Stimulated activated CD4-positive, alpha-beta T cell treated with anti-CD3 and anti-CD28 coated beads, TNF-alpha, amount 100 ng/mL, for 48 hours (primary cell): ENCODE measurements at regions not wholly inside any gene's neighbourhood (a gene's known extent, or its start where the extent isn't known, plus 50 kb on each side); places are given as distances from the start of the nearest gene placed in this dataset.

Experiments
- DNase-seq, 3 donors: peaks; one replicate each; pipeline ENCODE4 v3.0.0-alpha.2; 2020; ENCODE audit warnings: low read depth in 3 of 3

DNA sequence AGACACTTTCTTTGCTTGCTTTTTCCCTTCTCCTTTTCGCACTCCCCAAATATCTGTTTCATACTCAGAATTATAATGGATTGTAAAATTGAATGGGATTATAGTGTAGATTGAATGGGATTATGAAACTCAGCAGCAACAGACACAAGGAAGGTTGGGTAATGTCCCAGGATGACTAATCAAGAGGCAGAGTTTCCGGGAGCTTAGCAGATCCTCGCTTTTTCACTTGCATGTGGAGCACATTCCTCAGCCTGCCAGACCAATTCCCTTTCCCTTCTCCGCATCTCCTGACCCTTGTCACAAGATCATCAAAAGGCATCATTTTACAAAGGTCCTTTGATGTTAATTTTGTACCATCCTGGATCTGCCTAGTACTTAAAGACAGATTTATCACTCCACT lies 55.1 kb upstream of the SLC1A1 start:
- no peak for DNase-seq

GRCh38 chr9:4433379-4433778 lies 56.9 kb upstream of the SLC1A1 start:
- DNase-seq, result no peak

DNA sequence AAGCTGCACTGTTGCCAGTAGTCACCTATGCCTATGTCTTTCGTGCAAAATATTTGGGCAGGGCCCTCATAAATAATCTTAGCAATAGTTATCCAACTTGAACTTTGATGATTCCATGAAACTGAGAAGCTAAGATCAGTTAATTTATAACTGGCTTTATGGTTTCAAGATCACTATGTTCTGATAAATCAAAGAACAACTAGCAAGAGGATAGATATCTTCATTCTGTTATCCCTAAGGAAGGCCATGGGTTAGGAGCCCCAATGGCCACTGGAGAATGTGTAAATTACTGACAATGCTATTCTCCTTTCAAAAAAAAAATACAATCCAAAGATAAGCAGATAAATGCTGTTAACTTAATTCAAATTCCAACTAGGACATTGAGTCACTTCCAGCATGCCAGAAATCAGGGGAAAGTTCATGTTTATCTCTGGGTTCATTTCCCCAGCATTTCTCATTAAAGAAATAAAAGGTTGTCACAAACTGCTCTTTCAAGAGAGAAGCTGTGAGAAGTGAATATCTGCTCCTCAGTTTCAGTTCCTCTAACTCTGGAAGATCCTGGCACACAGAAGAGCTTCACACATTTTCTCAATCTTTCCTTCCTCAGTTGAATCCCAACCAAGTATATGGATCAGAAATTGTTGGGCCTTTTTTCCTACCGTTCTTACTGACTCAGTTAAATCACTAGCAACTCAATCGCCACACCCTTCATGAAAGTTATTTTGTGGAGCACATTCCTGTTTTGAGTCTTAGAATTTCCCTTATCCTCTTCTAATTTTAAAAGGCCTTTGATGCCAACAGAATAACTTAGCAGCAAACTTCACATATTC lies 59.6 kb upstream of the SLC1A1 start:
- no peak for DNase-seq

GRCh38 chr9:4425319-4426045 lies 64.8 kb upstream of the SLC1A1 start:
- DNase-seq, result no peak

GRCh38 chr9:4424891-4425290 lies 65.4 kb upstream of the SLC1A1 start:
- no peak for DNase-seq

DNA sequence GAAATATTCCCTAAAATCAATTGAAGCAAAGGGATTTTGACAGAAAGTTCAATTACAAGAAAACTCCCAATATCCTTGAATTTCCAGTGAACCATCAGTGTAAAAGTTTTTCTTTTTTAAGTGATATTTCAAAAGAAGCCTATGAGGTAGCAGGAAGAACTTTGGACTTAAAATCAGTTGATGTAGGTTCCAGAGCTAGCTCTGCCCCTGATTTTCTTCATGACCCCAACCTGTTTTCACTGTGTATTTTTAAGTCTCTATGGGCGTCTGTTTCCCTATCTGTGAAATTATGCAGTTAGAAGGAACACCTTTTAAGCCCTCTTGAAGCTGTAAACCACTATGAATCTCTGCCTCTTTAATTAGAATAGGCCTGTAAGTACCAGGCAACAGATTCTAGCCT lies 66.2 kb upstream of the SLC1A1 start:
- no peak for DNase-seq

- no peak for DNase-seq
Measured at GRCh38 chr9:4423207-4423610, 67.1 kb upstream of the SLC1A1 start.

DNA sequence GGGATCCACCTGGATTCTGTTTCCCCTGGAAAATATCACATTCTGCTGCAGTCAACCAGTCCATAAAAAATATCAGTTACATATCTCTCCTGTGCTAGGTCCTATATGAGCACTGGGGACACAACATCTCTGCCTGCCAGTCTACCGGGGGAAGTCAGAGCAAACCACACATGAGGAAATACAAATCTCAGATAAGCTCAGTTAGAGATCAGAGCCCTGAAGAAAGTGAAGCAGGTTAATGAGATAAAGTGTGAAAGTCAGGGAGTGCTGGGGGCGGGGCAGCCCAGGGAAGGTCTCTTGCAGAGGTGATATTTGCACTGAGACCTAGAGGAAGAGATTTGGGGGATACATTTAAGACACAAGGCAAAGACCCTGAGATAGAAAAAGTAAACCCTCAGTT lies 67.8 kb upstream of the SLC1A1 start:
- DNase-seq, result no peak

GRCh38 chr9:4421847-4422246 lies 68.4 kb upstream of the SLC1A1 start:
- DNase-seq, result no peak

- DNase-seq, result no peak
Measured at GRCh38 chr9:4420351-4420750, 69.9 kb upstream of the SLC1A1 start.

GRCh38 chr9:4417578-4418325 lies 72.5 kb upstream of the SLC1A1 start:
- no peak for DNase-seq

DNA sequence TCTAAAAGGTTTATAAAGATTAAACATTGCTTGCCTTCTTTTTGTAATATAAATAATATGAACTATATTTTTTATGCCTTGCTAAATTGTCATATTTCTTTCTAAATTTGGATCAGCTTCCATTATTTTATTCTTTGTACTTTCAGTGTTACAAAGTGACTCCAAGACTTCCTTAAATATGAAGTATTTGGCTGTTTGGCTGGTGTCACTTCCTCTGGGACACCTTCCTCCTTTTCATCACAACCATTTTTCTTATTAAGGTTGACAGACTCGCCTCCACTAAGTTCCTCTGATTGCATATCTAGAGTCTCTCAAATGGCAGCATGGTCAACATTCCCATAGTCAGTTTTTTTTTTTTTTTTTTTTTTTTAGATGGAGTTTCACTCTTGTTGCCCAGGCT lies 73.8 kb upstream of the SLC1A1 start:
- no peak for DNase-seq

- DNase-seq, result no peak
Measured at GRCh38 chr9:4415281-4415680, 75.0 kb upstream of the SLC1A1 start.

- DNase-seq, result no peak
Measured at GRCh38 chr9:4413856-4414255, 76.4 kb upstream of the SLC1A1 start.

DNA sequence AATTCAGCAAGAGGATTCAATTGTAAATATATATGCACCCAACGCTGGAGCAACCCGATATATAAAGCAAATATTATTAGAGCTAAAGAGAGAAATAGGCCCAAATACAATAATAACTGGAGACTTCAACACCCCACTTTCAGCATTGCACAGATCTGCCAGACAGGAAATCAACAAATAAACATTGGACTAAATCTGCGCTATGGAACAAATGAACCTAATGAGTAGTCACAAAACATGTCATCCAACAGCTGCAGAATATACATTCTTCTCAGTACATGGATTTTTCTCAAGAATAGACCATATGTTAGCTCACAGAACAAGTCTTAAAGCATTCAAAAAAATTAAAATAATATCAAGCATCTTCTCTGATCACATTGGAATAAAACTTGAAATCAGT lies 86.1 kb upstream of the SLC1A1 start:
- no peak for DNase-seq

DNA sequence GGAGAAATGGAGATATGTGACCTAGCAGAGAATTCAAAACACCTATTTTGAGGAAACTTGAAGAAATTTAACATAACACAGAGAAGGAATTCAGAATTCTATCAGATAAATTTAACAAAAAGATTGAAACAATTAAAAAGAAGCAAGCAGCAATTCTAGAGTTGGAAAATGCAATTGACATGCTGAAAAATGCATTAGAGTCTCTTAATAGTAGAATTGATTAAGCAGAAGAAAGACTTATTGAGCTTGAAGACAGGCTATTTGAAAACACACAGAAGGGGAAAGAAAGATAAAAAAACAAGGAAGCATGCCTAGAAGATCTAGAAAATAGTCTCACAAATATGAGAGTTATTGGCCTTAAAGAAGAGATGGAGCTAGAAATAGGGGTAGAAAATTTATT lies 87.8 kb upstream of the SLC1A1 start:
- no peak for DNase-seq

GRCh38 chr9:4400731-4401130 lies 89.5 kb upstream of the SLC1A1 start:
- DNase-seq, result no peak

DNA sequence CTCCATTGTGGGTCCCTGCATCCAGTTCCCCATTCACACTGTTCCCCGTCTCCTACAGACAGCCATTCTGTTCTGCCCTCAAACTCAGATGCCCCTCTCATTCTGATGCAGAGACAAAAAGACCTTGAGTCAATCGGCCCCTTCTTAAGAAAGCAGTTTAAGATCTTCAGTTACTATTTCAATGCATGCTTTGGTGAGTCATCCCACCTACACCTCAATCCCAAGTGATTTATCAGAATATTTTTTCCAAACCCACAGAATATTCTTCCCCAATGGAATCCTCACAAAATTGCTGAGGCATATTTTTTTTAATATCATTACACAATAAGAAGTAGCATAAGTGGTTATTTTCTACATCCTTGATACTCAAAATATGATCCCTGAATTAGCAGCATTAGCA lies 92.4 kb upstream of the SLC1A1 start:
- no peak for DNase-seq

DNA sequence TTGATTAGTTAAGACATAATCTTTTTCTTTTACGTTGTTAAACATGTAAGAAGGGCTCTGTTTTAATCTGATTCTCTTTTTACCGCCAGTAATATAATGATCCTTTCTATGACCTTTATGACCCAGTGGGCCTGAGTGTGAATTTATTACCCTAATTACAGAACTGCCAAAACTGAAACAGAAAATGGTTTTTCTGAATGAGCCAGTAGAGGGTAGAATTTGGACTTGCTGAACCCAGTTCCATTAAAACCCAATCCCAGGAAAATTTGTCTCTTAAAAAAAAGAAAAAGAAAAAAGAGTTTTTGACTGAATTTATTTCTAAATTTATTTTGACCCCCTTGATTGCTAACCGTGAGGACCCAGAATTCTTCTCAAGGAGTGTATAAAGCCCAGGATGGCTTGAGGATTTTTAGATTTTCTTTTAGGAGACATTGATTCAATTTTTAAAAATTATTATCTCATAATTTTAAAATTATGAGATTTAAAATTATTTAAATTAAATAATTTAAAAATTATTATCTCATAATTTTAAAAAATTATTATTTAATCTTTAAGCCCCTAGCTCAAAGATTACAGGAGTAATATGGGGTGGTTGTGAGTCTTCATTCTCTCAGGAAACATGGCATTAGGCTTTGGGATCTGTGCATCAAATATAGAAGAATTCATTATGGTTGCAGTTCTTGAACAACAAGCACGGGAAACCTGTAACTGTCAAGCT lies 94.1 kb upstream of the GLIS3 start:
- no peak for DNase-seq

- no peak for DNase-seq
Measured at GRCh38 chr9:4389755-4390154, 89.9 kb upstream of the GLIS3 start.

DNA sequence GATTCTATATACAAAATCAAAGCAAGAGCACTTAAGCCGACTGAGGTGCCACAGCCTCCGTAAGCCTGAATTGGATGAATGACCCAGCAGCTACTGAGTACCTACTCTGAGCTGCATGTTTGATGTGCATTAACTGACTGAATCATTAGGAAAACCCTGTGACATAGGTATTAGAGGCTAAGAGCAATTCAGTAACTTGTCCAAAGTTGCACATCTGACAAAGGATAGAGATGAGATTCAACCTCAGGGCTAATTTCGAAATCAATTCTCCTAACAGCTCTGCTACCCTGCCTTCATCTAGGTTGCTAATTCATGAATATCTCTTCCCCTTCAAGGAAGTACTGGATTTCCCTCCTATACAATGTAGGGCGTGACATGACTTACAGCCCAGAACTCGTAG lies 89.1 kb upstream of the GLIS3 start:
- DNase-seq, result no peak

DNA sequence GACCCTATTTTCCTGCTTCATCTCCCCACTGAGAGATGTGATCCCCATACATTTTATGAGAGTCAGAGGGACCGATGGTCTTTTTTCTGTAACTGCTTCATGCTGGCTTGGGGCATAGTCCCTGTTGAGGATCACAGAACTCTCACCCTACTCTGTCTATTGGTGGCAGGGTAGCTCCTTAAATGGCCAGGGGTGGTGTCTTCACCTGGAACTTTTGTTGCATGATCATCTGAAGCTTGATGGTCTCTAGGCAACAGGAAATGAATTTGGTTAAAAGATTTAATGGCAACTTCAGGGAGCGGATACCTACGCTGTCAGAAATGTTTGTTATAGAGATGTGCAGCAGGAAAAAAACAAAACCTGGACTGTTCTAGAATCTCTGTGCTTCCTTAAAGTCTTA lies 87.0 kb upstream of the GLIS3 start:
- DNase-seq, result no peak
